GM21737 (cell line): ENCODE measurements at regions not wholly inside any gene's neighbourhood (a gene's known extent, or its start where the extent isn't known, plus 50 kb on each side); places are given as distances from the start of the nearest gene placed in this dataset.
"Not testable (repeated sequence)": the region's sequence is repeated elsewhere in the genome, so short reads cannot be mapped to it uniquely, and the experiment has no call there.

Source experiments
- ATAC-seq: cut with Tn5 transposase; IDR thresholded peaks from one replicate; pipeline ENCODE4 v1.9.1; 2021; ENCODE audit warnings: mild to moderate bottlenecking, moderate library complexity; ENCODE audit not compliant: unreplicated experiment

GRCh38 chrX:130467936-130468335 lies 66.1 kb downstream of the RBMX2 start:
- no peak for ATAC-seq

GRCh38 chrX:130468395-130468923 lies 66.7 kb downstream of the RBMX2 start:
- no peak for ATAC-seq

DNA sequence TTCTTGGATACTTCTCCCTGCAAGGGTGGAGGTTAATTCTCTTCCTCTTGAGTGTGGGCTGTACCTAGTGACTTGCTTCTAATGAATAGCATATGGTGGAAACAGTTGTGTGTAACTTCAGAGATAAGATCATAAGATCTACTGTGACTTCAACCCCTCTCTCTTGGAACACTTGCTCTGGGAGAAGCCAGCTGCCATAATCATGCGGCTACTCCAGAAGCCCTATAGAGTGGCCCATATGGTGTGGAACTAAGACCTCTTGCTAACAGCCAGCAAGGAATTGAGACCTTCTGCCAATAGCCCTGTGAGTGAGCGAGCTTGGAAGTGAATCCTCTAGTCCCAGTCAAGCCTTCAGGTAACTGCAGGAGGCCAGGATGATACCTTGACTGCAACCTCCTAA lies 81.1 kb downstream of the RBMX2 start:
- no peak for ATAC-seq

DNA sequence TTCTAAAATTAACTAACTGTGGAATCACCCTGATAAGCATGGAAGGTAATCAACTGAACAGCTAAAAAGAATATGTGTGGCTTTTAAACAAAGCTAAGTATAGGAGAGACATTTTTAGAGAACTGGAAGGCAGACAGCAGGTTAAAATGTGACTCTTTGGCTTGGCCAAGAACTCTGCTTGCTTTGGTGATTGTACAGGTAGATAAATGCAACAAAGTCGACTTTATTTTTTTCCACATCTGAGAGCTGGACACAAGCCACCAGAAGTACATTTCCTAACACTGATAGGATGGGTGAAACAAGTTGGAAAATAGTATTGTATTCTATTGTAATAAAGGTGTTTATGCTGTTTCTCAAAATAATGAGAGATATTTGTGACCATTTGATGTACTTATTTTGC lies 84.1 kb downstream of the RBMX2 start:
- ATAC-seq: no peak

DNA sequence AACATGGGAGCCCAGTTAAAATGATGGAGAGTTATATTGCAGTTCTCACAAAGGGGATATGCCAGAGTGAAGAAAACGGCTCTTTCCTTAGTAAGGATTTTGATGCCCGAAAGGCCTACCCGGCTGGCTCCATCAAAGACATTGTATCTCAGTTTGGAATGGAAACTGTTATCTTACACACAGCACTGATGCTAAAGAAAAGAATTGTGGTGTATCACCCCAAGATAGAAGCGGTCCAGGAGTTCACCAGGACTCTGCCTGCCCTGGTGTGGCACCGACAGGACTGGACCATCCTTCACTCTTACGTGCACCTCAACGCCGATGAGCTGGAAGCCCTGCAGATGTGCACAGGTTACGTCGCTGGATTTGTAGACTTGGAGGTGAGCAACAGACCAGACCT lies 93.7 kb downstream of the RBMX2 start:
- not testable (repeated sequence) for ATAC-seq

- ATAC-seq: no peak
Observed at GRCh38 chrX:130497531-130497930, 95.7 kb downstream of the RBMX2 start.

GRCh38 chrX:130498653-130499274 lies 97.0 kb downstream of the RBMX2 start:
- no peak for ATAC-seq

DNA sequence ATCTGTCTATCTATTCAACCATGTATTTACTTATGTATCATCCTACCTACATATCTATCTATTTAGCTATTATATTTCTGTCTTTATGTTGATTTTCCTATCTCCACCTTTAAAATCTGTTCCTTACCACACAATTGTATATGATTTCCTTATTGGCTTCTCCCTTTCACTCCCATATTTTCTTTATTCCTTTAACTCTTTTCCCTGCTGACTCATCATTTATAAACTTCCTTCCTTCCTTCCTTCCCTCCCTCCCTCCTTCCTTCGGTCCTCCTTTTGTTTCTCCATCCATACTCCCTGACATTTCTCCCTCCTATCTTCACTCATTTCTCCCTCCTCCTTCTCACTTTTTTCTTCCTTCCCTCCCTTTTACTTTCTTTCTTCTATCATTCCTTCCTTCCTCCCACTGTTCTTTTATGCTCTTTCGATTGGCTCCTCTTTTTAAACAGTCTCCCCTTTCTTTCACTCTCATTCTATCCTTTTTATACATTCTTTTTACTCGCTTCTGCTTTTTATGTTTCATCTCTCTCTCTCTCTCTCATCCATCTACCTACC lies 100.3 kb downstream of the RBMX2 start:
- ATAC-seq: no peak

DNA sequence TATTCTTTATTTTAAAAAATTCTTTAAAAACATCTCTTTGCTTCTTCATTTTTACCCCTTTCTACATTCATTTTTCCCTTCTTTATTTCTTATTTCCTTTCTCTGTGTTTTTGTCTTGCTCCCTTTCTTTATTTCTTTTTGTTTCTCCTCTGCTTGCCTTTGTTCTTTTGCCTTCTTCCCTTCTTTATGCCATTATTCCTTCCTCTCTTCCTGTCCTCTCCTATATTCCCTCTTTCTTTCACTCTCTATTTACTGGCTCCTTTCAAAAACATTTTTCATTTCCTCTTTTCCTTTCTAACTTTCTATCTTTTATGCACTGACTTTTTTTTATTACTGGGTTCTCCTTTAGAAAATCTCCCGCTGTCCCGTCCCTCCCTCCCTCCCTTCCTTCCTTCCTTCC lies 102.2 kb downstream of the RBMX2 start:
- no peak for ATAC-seq

DNA sequence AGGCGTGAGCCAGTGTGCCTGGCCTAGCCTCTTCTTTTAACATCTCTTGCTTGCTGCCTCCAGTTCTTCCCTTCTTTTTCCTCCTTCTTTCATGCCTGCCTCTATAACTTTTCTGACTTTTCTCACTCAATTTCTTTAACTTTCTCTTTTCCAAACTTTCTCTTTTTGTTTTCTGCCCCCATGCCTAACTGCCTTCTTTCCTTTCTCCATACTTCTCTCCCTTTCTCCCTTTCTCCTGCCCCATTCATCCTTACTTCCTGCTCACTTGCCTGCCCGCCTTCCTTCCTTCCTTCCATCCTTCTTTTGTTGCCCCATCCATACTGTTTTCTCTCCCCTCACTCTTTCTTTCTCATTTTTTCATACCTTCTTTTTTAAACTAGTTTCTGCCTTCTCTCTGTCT lies 105.2 kb downstream of the RBMX2 start:
- no peak for ATAC-seq

DNA sequence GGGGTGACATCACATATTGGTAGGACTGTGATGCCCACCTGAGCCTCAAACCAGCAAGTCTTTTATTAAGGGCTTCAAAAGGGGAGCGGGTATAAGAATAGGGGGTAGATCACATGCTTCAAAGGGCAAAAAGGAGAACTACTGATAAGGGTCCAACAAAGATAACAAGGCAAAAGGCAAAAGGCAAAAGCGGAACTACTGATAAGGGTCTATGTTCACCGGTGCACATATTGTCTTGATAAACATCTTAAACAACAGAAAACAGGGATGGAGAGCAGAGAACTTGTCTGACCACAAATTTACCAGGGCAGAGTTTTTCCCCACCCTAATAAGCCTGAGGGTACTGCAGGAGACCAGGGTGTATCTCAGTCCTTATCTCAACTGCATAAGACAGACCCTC lies 110.7 kb downstream of the RBMX2 start:
- not testable (repeated sequence) for ATAC-seq

DNA sequence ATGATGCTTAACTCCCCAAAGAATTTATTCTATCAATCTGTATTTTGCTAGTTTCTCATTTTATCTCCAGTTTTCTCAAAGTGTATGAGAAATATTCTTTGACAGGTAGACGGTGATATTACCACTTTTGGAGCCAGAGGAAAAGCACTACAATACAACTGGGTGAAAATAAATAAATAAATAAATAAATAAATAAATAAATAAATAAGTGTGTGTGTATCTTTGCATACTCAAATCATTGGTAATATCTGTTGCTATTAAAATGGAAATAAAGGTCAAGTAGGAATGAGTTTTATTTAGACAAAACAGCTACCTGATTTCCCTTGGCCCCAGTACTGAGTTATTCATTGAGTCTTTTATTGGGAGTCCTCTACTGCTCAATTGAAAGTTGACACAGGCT lies 114.3 kb downstream of the RBMX2 start:
- no peak for ATAC-seq

- no peak for ATAC-seq
Observed at GRCh38 chrX:130523460-130524394, 121.9 kb downstream of the RBMX2 start.

DNA sequence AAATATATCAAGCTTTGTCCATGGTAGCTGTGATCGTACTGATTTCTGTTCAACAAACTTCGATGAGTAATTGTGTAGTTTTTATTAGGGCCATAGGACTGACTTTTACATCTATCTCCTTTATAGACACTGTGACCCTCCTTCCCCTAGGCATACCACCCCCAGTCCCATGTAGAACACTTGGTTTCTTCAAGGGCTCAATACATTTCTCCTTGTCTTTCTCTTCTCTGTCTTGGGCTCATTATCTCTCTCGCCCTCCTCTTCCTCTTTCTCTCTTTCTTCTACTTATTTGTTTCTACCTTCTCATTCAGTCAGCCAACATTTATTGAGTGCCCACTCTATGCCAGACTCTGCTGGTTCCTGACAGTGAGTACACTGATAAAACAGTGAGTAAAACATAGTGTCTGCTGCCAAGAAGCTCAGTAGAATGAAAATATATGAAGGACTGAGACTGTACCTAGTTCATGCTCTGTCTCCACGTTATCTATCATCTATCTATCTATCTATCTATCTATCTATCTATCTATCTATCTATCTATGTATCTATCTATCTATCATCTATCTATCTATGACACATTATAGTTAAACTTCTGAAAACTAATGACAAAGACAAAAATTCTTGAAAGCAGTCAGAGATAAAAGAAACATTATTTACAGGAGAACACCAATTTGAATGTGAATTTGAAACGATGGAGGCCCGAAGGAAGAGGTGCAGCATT lies 122.8 kb downstream of the RBMX2 start:
- ATAC-seq: no peak

DNA sequence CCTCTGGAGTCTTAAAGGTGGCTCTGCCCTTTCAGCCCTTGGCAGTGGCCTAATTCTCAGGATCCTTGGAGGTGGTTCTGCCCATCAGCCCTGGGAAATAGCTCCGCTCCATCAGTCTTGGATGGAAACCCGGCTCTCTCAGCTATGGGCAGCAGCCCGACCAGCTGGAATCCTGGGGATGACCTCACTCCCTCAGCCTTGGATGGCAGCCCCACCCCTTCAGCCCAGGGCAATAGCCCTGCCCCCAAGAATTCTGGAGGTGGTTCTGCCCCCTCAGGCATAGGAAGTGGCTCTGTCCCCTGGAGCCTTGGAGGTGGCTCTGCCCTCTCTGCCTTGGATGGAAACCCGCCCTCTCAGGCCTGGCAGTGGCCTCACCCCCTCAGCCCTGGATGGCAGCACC lies 127.7 kb downstream of the RBMX2 start:
- no peak for ATAC-seq

DNA sequence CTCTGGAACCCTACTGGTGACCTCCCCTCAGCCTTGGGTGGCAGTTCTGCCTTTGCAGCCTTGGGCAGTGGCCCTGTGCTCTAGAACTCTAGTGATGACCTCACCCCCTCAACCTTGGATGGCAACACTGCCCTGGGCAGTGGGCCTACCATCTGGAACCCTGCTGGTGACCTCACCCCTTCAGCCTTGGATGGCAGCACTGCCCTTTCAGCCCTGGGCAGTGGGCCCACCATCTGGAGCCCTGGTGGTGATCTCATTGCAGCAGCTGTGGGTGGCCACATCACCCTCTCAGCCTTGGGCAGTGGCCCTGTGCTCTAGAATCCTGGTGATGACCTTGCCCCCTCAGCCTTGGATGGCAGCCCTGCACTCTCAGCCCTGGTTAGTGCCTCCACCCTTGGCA lies 129.3 kb downstream of the RBMX2 start:
- no peak for ATAC-seq

GRCh38 chrX:130539721-130540321 lies 138.0 kb downstream of the RBMX2 start:
- ATAC-seq: no peak

DNA sequence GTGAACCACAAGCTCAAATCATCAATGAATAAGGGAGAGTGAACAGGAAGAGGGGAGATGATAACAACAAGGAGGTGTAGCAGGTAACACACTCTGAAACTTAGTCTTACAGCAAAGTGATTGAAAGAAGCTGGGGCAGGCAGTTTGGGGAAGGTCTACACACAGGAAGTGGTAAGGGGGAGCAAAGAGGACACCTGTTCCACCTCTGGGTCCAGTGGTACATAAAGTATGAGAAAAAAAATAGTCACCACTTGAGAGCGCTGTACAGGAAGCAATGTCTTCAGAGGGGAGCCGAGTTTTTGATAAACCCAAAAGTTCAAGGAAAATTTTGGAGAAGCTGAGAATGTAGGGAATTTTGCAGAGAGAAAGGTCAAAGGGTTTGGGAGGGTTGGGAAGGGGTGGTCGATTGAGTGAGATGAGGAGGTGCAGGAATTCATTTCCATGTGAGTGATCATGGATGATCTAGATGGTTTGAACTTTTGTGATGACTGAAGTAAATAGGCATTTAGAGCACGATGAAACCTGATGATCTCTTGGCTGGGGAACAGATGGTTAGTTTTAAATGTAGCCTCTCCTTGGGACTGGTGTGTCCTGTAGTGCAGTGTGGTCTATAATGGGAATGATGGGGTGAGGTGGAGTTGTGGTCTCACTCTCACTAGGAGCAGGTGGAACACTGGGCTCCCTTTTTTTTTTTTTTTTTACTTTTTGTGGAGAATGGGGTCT lies 142.0 kb downstream of the RBMX2 start:
- ATAC-seq: no peak

- ATAC-seq: no peak
Observed at GRCh38 chrX:130545796-130546195, 144.0 kb downstream of the RBMX2 start.

DNA sequence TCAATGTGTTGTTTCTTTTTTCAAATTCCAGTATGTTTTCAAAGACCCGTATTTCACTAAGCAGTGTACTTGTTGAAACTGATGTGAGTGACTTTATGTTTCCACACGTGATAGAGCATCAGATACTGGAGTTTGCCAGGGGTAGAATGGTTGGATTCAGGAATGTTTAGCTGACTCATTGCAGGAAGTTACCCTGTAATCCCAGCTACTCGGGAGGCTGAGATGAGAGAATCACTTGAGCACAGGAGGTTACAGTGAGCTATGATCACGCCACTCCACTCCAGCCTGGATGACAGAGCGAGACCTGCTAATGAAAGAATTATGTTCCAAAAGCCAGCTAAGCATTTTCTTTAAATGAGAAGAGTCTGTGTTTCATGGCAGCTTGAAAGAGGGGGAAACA lies 147.6 kb downstream of the RBMX2 start:
- not testable (repeated sequence) for ATAC-seq
